ENCODE measurements at regions not wholly inside any gene's neighbourhood (a gene's known extent, or its start where the extent isn't known, plus 50 kb on each side); places are given as distances from the start of the nearest gene placed in this dataset.

DNA sequence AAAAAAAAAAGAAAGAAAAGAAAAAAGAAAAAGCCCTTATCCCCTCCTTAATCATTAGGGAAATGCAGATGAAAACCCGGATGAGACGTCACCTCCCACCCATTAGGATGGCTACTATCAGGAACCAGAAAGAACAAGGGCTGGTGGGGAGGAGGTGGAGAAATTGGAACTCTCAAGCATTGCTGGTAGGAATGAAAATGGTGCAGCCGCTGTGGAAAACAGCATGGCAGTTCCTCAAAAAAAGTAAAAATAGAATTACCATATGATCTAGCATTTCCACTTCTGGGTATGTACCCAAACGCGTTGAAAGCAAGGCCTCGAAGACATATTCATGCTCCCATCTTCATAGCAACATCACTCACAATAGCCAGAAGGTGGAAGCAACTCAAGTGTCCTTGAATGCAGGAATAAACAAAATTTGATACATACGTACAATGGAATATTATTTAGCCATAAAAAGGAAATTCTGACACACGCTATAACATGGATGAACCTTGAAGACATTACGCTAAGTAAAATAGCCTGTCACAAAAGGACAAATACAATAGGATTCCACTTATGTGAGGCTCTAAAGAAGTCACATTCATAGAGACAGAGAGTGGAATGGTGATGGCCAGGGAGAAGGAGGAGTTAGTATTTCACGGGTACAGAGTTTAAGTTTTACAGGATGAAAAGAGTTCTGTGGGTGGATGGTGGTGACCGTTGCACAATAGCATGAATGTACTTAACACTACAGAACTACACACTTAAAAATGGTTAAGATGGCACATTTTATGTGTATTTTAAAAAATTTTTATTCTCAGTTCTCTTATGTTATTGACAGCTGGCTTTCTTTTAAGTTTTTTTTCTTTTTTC is 166.8 kb upstream of the IER5L start:
- Histone ChIP-seq H3K4me3 (ENCODE audit: low read depth, low read length) (no peak overlapping the region), H3K4me1 (ENCODE audit: control insufficient read depth, insufficient read depth, low read length, poor library complexity, severe bottlenecking) (no peaks in the 10 kb centered on the region), H3K27me3 (ENCODE audit: control insufficient read depth, insufficient read depth, low read length) (no peaks in the 10 kb centered on the region), H3K9me3 (ENCODE audit: control insufficient read depth in 2 of 2, low read length in 2 of 2) (no peaks in the 10 kb centered on the region), H3K27ac (ENCODE audit: insufficient read depth, low read length, poor library complexity, severe bottlenecking) (no peak overlapping the region), H3K36me3 (ENCODE audit: control insufficient read depth, insufficient read depth, low read length) (no peaks in the 10 kb centered on the region)
- Mint-ChIP-seq H3K4me1 (peaks cover 0 to 11% (median 5%) of the 10 kb centered on the region in 4 donors), H3K36me3 (no peaks in the 10 kb centered on the region), H3K27ac (no peak overlapping the region), H3K27me3 (peaks cover 8% of the 10 kb centered on the region), H3K4me3 (no peak overlapping the region), H3K9me3 (peaks cover 0 to 1% (median 0%) of the 10 kb centered on the region in 7 donors)
- DNase-seq: no peak
- ATAC-seq (ENCODE audit: low read depth in 2 of 2): no peak

DNA sequence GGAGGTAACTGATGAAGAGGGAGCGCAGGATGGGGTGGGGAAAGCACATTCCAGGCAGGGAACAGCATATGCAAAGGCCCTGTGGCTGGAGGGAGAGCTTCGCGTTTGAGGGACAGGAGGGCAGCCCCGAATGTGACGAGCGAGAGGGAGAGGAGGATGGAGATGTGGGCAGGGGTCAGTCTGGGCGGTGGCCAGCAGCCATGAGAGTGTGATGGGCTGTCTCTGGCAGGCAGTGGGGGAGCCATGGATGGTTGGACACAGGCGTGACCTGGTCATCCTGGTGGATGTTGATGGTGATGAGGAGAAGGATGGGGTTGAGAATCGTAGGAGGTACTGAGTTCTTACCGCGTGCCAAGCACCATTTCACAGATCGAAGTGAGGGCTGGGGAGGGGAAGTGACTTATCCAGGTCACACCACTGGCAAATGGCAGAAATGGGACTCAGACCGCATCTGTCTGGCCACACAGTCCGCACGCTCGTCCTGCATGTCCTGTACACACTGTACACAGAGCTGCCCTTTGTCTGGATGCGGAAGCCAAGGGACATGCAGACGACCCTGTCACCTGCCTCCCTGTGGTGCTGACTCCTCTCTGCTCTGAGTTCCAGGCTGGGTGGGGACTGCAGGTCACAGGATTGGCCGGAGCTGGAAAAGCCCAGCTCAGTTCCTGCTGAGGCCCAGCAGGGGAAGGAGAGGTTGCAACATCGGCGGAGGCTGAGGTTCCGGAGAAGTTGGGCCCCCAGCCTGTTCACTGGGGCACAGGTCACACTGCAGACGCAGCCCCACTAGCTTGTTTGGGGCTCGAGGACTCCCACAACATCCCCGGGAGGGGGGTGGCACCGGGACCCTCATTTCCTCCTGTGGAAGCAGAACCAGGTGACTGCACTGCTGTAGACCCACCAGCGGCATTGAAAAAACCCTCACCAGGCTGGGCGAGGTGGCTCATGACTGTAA is 165.6 kb upstream of the IER5L start:
- no peaks in the 10 kb centered on the region for H3K9me3 ChIP-seq (ENCODE audit: control insufficient read depth in 2 of 2, low read length in 2 of 2)
- no peak overlapping the region for H3K27ac ChIP-seq (ENCODE audit: insufficient read depth, low read length, poor library complexity, severe bottlenecking)
- DNase-seq (no peak), ATAC-seq (ENCODE audit: low read depth in 2 of 2) (peak in 1 of 2 donors; percentile 13)
- H3K36me3 Mint-ChIP-seq: no peaks in the 10 kb centered on the region
- peak overlapping the region in 1 of 3 donors; percentile 50 for H3K27ac Mint-ChIP-seq
- H3K4me3 Mint-ChIP-seq: peak overlapping the region in 1 of 4 donors; percentile 0
- H3K4me1 ChIP-seq (ENCODE audit: control insufficient read depth, insufficient read depth, low read length, poor library complexity, severe bottlenecking): no peaks in the 10 kb centered on the region
- peaks cover 0 to 1% (median 0%) of the 10 kb centered on the region in 7 donors for H3K9me3 Mint-ChIP-seq
- H3K27me3 Mint-ChIP-seq: peaks cover 5% of the 10 kb centered on the region
- no peaks in the 10 kb centered on the region for H3K27me3 ChIP-seq (ENCODE audit: control insufficient read depth, insufficient read depth, low read length)
- peaks cover 0 to 10% (median 5%) of the 10 kb centered on the region in 4 donors for H3K4me1 Mint-ChIP-seq
- no peak overlapping the region for H3K4me3 ChIP-seq (ENCODE audit: low read depth, low read length)
- no peaks in the 10 kb centered on the region for H3K36me3 ChIP-seq (ENCODE audit: control insufficient read depth, insufficient read depth, low read length)

DNA sequence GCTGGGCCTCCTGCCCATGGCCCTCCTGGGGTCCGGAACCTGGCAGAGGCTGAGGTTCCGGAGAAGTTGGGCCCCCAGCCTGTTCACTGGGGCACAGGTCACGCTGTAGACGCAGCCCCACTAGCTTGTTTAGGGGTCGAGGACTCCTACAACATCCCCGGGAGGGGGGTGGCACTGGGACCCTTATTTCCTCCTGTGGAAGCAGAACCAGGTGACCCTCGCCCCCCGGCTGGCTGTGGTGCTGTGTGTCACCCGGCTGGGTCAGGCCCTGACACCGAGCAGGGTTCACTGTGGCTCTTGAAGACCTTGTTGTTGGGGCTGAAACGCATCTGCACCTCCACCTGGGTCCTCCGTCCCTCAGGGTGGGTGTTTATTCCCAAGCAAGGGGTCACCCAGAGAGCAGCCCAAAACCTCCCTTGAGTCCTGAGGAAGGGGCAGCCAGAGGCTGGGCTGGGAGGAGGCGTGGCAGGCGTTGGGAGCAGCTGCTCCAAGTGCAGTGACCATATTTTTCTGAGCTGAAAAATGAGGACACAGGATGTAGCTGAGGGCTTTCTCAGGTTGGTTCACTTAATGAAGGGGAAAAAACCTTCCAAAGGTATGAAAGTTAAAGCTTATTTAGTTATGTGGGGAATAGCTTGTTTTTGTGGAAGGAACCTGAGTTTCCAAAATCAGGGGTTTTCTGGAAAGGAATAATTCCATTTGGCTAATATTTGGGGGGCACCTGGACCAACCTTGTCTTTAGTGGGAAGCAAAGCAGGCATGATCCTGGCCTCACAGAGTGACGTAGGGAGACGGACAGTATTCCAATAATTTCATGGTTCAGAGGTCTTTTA is 164.7 kb upstream of the IER5L start:
- Mint-ChIP-seq H3K36me3 (no peaks in the 10 kb centered on the region), H3K4me1 (peaks cover 0 to 11% (median 6%) of the 10 kb centered on the region in 4 donors), H3K27ac (no peak overlapping the region), H3K4me3 (peak overlapping the region in 1 of 4 donors; percentile 0), H3K27me3 (peaks cover 4% of the 10 kb centered on the region), H3K9me3 (peaks cover 0 to 1% (median 0%) of the 10 kb centered on the region in 7 donors)
- H3K27ac ChIP-seq (ENCODE audit: insufficient read depth, low read length, poor library complexity, severe bottlenecking): no peak overlapping the region
- H3K36me3 ChIP-seq (ENCODE audit: control insufficient read depth, insufficient read depth, low read length): no peaks in the 10 kb centered on the region
- DNase-seq: no peak
- ATAC-seq (ENCODE audit: low read depth in 2 of 2): no peak
- H3K4me3 ChIP-seq (ENCODE audit: low read depth, low read length): no peak overlapping the region
- no peaks in the 10 kb centered on the region for H3K9me3 ChIP-seq (ENCODE audit: control insufficient read depth in 2 of 2, low read length in 2 of 2)
- H3K4me1 ChIP-seq (ENCODE audit: control insufficient read depth, insufficient read depth, low read length, poor library complexity, severe bottlenecking): no peaks in the 10 kb centered on the region
- H3K27me3 ChIP-seq (ENCODE audit: control insufficient read depth, insufficient read depth, low read length): no peaks in the 10 kb centered on the region

DNA sequence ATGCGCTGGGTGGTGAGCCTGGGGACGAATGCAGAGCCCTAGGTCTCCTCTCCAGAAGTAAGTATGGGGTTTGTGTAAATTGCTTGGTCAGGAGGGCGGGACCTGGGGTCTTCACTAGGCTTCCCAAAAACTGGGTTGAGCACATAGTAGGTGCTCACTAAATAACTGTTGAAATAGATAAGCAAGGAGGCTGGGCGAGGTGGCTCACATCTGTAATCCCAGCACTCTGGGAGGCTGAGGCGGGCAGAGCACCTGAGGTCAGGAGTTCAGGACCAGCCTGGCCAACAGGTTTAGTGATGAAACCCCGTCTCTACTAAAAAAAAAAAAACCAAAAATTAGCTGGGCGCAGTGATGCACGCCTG is 163.9 kb upstream of the IER5L start:
- H3K36me3 Mint-ChIP-seq: no peaks in the 10 kb centered on the region
- Histone ChIP-seq H3K27me3 (ENCODE audit: control insufficient read depth, insufficient read depth, low read length) (no peaks in the 10 kb centered on the region), H3K4me1 (ENCODE audit: control insufficient read depth, insufficient read depth, low read length, poor library complexity, severe bottlenecking) (peaks cover 3% of the 10 kb centered on the region), H3K9me3 (ENCODE audit: control insufficient read depth in 2 of 2, low read length in 2 of 2) (no peaks in the 10 kb centered on the region), H3K36me3 (ENCODE audit: control insufficient read depth, insufficient read depth, low read length) (no peaks in the 10 kb centered on the region), H3K27ac (ENCODE audit: insufficient read depth, low read length, poor library complexity, severe bottlenecking) (no peak overlapping the region), H3K4me3 (ENCODE audit: low read depth, low read length) (no peak overlapping the region)
- DNase-seq (no peak), ATAC-seq (ENCODE audit: low read depth in 2 of 2) (no peak)
- H3K4me3 Mint-ChIP-seq: no peak overlapping the region
- peaks cover 0 to 1% (median 0%) of the 10 kb centered on the region in 7 donors for H3K9me3 Mint-ChIP-seq
- H3K27ac Mint-ChIP-seq: no peak overlapping the region
- peaks cover 0 to 13% (median 7%) of the 10 kb centered on the region in 4 donors for H3K4me1 Mint-ChIP-seq
- peaks cover 6% of the 10 kb centered on the region for H3K27me3 Mint-ChIP-seq

DNA sequence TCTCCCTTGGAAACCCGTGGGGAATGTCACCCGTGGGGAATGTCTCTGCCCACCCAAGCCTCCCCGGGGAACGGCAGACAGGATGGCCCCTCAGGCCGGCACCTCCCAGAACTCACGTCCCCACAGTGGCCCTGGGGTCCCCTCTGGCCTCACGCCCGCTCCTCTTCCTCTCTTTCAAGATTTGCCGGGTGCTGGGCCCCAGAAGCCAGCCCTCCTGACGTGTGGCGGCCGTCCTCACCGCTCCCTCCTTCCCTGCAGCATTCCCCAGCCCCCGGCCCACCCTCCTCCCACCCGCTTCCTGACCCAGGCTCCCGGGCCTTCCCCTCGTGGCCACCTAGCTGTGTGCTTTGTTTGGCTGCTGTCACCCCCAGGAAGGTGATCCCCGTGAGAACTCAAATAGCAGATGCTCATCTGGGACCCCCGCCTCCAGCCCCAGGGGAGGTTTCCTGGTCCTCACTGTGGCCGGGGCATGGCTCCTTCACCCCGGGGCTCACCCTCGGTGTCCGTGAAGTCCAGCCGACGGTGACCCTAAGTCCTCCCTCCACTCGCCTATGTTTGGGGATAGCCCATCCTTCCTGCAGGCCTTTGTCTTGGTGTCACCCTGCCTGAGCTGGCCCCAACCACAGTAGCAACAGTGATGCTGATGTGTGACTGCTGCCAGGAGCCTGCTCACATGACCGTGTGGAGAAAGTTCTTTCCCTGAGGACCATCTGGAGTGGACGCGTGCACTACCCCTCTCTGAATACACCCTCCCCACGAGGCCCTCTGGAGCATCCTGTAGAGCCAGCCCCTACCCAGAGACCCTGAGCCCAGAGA is 163.3 kb upstream of the IER5L start:
- Mint-ChIP-seq H3K4me1 (peaks cover 2 to 14% (median 8%) of the 10 kb centered on the region in 4 donors), H3K4me3 (no peak overlapping the region), H3K9me3 (peaks cover 0 to 1% (median 0%) of the 10 kb centered on the region in 7 donors), H3K27ac (no peak overlapping the region), H3K27me3 (peaks cover 11% of the 10 kb centered on the region), H3K36me3 (no peaks in the 10 kb centered on the region)
- H3K27me3 ChIP-seq (ENCODE audit: control insufficient read depth, insufficient read depth, low read length): no peaks in the 10 kb centered on the region
- H3K4me3 ChIP-seq (ENCODE audit: low read depth, low read length): no peak overlapping the region
- no peaks in the 10 kb centered on the region for H3K36me3 ChIP-seq (ENCODE audit: control insufficient read depth, insufficient read depth, low read length)
- ATAC-seq (ENCODE audit: low read depth in 2 of 2) (no peak), DNase-seq (no peak)
- no peak overlapping the region for H3K27ac ChIP-seq (ENCODE audit: insufficient read depth, low read length, poor library complexity, severe bottlenecking)
- H3K9me3 ChIP-seq (ENCODE audit: control insufficient read depth in 2 of 2, low read length in 2 of 2): no peaks in the 10 kb centered on the region
- peaks cover 9% of the 10 kb centered on the region for H3K4me1 ChIP-seq (ENCODE audit: control insufficient read depth, insufficient read depth, low read length, poor library complexity, severe bottlenecking)

DNA sequence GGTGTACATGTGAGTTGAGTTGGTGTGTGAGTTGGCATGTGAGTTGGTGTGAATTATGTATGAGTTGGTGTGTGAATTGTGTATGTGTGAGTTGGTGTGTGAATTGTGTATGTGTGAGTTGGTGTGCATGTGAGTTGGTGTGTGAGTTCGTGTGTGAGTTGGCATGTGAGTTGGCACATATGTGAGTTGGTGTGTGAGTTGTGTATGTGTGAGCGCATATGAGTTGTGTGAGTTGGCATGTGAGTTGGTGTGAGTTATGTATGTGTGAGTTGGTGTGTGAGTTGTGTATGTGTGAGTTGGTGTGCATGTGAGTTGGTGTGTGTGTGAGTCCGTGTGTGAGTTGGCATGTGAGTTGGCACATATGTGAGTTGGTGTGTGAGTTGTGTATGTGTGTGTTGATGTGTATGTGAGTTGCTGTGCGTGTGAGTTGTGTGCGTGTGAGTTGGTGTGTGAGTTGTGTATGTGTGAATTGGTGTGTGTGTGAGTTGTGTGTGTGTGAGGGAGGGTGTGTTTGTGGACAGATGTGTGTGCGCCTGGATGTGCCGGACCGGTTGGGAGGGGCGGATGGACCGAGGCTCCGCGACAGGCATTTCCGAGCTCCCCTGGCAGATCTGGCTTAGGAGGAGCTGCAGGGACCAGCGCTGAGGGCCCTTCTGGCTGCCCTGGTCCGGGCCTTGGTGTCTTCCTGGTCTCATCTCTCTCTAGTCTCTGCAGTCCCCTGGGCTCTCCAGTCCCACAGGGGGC is 162.5 kb upstream of the IER5L start:
- ATAC-seq (ENCODE audit: low read depth in 2 of 2) (no peak), DNase-seq (no peak)
- Mint-ChIP-seq H3K36me3 (no peaks in the 10 kb centered on the region), H3K4me3 (no peak overlapping the region), H3K9me3 (peaks cover 0 to 1% (median 0%) of the 10 kb centered on the region in 7 donors), H3K4me1 (peaks cover 2 to 18% (median 7%) of the 10 kb centered on the region in 4 donors), H3K27ac (no peak overlapping the region), H3K27me3 (peaks cover 15% of the 10 kb centered on the region)
- no peak overlapping the region for H3K4me3 ChIP-seq (ENCODE audit: low read depth, low read length)
- no peaks in the 10 kb centered on the region for H3K36me3 ChIP-seq (ENCODE audit: control insufficient read depth, insufficient read depth, low read length)
- no peaks in the 10 kb centered on the region for H3K27me3 ChIP-seq (ENCODE audit: control insufficient read depth, insufficient read depth, low read length)
- no peaks in the 10 kb centered on the region for H3K9me3 ChIP-seq (ENCODE audit: control insufficient read depth in 2 of 2, low read length in 2 of 2)
- no peak overlapping the region for H3K27ac ChIP-seq (ENCODE audit: insufficient read depth, low read length, poor library complexity, severe bottlenecking)
- H3K4me1 ChIP-seq (ENCODE audit: control insufficient read depth, insufficient read depth, low read length, poor library complexity, severe bottlenecking): peaks cover 12% of the 10 kb centered on the region
